ENCODE measurements at regions not wholly inside any gene's neighbourhood (a gene's known extent, or its start where the extent isn't known, plus 50 kb on each side); places are given as distances from the start of the nearest gene placed in this dataset.

- Histone ChIP-seq H3K9me3 (ENCODE audit: control insufficient read depth in 1 of 2, insufficient read depth in 1 of 2, low read depth in 1 of 2, low read length in 2 of 2) (no peaks in the 10 kb centered on the region; a peak in 1 of 4 replicates), H3K9me2 (ENCODE audit: insufficient read depth) (no peaks in the 10 kb centered on the region), H3K4me2 (ENCODE audit: low read length) (no peak overlapping the region), H4K20me1 (ENCODE audit: insufficient read depth) (no peaks in the 10 kb centered on the region), H3K4me1 (ENCODE audit: control insufficient read depth in 1 of 2, insufficient read depth in 2 of 2, low read length in 2 of 2) (no peaks in the 10 kb centered on the region), H3K4me3 (replicated peaks in 1 of 2; ENCODE audit: low read depth in 1 of 2, low read length in 2 of 2) (no peak overlapping the region), H3K79me2 (ENCODE audit: insufficient read depth, low read length) (no peaks in the 10 kb centered on the region), H2AFZ (ENCODE audit: low read depth, low read length, poor library complexity, severe bottlenecking) (no peak overlapping the region), H3K27me3 (ENCODE audit: insufficient read depth, low read length) (no peaks in the 10 kb centered on the region), H3K27ac (ENCODE audit: low read depth, low read length) (no peak overlapping the region), H3K36me3 (ENCODE audit: control insufficient read depth in 1 of 2, insufficient read depth in 2 of 2, low read length in 2 of 2) (no peaks in the 10 kb centered on the region), H3K9ac (ENCODE audit: low read length) (no peak overlapping the region)
- TF ChIP-seq, protein P1, sequence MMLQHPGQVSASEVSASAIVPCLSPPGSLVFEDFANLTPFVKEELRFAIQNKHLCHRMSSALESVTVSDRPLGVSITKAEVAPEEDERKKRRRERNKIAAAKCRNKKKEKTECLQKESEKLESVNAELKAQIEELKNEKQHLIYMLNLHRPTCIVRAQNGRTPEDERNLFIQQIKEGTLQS (IDR thresholded peaks at IDR 0.05) = no peak
- no peak for TF ChIP-seq SP1 (IDR thresholded peaks at IDR 0.05; ENCODE audit: low read depth)
- TF ChIP-seq JUND (IDR thresholded peaks at IDR 0.05) = no peak
- no peak for TF ChIP-seq FOSL1 (IDR thresholded peaks at IDR 0.05; ENCODE audit: low read depth)
- TF ChIP-seq RAD21 (IDR thresholded peaks at IDR 0.05; ENCODE audit: low read depth) = no peak
- TF ChIP-seq, protein P2, sequence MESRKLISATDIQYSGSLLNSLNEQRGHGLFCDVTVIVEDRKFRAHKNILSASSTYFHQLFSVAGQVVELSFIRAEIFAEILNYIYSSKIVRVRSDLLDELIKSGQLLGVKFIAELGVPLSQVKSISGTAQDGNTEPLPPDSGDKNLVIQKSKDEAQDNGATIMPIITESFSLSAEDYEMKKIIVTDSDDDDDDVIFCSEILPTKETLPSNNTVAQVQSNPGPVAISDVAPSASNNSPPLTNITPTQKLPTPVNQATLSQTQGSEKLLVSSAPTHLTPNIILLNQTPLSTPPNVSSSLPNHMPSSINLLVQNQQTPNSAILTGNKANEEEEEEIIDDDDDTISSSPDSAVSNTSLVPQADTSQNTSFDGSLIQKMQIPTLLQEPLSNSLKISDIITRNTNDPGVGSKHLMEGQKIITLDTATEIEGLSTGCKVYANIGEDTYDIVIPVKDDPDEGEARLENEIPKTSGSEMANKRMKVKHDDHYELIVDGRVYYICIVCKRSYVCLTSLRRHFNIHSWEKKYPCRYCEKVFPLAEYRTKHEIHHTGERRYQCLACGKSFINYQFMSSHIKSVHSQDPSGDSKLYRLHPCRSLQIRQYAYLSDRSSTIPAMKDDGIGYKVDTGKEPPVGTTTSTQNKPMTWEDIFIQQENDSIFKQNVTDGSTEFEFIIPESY (IDR thresholded peaks at IDR 0.05; ENCODE audit: extremely low read depth, insufficient replicate concordance, low read length) = no peak
- no peak for TF ChIP-seq POLR2AphosphoS5 (IDR thresholded peaks at IDR 0.05; ENCODE audit: low read depth, low read length)
- no peak for TF ChIP-seq CBX3 (IDR thresholded peaks at IDR 0.05; ENCODE audit: low read depth)
- no peak for TF ChIP-seq SRF (IDR thresholded peaks at IDR 0.05; ENCODE audit: low read depth)
- no peak for TF ChIP-seq YY1 (IDR thresholded peaks at IDR 0.05; ENCODE audit: extremely low read depth, insufficient replicate concordance, low read depth, low read length)
- no peak for TF ChIP-seq SIN3A (IDR thresholded peaks at IDR 0.05; ENCODE audit: low read depth)
- TF ChIP-seq EZH2 (IDR thresholded peaks at IDR 0.05) = no peak
- intact Hi-C loops (cut with micrococcal nuclease) = no loop called here
- ChIA-PET CTCF (no interaction called here), RAD21 (ENCODE audit: low non-redundant PET in 1 of 2, low total read pairs in 2 of 2, uncharacterized antibody in 2 of 2, unreplicated experiment in 2 of 2) (no interaction called here), POLR2A (no interaction called here)
- DNase-seq (ENCODE audit: low read depth, low spot score) (no peak), ATAC-seq (no peak)
- no TSS peak for BruUV-seq (replicated peaks)
Measured at GRCh38 chr16:35685085-35685484, 2225.7 kb downstream of the TP53TG3F start.

Measured in HCT116 (cell line).